ENCODE measurements at regions not wholly inside any gene's neighbourhood (a gene's known extent, or its start where the extent isn't known, plus 50 kb on each side); places are given as distances from the start of the nearest gene placed in this dataset.

DNA sequence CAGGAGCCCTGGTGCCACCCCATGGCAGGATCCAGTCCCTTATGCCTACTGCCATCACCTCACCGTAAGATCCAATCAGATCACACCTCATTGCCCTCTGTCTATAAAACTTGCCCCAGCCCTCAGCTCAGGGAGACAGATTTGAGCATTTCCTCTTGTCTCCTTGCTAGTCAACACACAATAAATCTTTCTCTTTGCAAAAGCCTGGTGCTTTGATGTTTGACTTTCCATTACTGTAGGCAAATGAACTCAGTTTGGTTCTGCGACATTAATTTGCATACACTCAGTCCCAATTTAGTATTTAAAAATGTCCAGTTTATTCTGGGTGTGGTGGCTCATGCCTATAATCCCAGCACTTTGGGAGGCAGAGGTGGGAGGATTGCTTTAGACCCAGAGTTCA lies 188.4 kb downstream of the AEBP2 start:
- no peak for DNase-seq

DNA sequence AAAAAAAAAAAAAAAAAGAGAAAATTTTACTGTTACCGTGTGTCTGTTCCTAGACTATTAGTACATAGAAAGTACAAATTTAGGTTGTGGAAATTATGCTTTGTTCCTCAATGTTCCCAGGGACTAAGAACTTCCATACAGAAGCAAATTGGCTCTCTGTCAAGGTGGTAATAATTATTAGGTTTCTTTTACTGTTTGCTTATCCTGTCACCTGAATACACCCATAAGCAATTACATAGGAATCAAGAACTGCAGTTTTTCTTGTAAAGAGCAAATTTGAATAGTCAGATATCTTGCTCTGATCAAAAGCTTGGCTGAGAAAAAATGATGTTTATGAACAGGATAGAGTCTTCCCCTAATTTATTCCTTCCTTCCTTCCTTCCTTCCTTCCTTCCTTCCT lies 191.2 kb downstream of the AEBP2 start:
- no peak for DNase-seq

DNA sequence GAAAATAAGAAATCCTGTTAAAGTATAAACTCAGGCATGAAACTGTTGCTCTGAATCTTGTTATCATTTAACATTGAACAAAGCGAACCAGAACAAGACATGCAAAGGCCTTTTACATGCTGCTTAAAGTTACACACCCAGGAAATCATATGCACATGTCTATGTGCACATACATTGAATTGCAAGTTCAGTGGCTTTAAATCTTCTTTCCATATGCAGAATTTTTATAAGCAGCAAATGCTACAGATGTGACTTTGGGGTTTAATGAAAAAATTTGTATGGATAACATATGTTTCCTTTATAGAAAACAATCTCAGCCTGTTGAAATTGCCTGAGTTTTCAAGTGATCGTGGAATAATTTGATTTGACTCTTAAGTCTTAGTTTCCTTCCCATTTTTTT lies 193.9 kb downstream of the AEBP2 start:
- DNase-seq = no peak

DNA sequence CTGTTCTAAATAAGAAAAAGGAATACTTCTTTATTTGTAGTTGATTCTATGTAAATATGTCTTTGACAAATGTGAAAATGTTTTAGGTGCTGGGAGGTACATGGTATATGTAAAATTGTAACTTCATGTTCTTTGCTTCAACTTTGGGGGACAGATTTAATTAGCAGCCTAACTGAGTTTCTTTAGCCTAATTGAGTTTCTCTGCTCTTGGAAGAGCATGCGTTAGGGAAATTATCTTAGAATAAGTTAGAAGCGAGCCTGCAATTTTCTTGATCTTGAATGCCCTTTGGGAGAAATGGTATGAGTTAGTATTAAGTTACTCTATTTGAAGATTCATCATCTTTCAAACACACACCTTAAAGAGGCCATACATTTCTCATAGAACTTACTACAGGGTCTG lies 194.3 kb downstream of the AEBP2 start:
- no peak for DNase-seq

DNA sequence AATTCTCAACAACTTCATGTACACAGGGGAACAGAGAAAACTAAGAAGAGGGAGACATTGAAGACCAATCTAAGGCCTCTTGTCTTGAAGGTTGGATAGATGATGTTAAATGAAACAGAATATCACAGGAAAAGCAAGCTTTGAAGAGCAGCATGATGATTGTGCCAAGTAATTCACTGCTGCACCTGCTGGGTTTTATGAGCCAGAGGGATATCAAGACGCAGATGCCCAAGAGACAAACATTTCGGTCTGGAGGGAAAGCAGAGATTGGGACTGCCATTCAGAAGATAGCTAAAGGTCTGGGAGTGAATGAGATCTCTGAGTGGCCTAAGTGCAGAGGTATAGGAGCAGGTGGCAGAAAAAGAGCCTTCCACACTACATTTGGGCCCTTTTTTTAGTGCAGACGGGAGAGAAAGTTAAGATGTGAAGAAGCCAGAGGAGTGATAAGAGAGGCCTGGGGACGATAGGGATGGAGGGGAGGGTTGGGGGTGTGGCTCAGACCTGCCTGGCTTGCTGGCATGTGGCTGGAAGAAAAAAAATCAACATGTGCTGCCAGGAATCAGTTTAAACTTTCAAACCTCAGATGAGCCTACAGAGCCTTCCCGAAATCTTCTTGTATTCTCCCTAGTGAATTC lies 200.6 kb downstream of the AEBP2 start:
- DNase-seq = peak; percentile 56

DNA sequence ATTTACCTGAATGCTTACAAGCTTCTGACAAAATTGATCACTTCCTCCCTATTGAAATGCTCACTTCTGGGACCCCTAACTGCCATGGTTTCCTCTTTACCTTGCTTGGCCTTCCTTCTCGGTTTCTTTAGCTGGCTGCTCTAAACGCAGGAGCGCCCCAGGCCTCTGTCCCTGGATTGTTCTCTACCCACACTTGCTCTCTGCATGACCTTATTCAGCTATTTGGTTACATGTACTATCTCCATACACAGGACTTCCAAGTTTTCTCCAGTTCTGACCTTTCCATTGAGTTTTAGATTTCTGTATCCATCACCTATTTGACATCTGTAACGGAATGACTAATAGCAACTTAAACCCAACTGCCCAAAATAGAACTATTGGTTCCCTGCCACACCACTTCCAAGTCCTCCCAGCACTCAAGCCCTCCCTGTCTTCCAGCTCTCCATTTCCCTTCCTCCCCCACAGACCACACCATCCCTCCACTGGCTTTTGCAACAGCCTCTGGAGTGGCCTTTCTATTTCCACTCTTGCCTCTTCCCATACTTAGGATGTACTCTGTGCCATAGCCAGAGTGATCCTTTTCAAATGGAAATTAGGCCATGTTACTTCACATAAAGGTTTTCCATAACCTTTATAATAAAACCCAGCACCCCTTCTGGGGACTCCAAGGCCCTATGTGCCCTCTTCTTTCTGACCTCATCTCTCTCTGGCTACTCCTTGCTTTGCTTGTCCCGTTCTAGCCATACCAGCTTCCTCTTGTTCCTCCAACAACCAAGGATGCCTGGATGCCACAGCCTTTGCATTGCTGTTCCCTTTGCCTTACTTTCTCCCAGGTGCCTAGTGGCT lies 202.2 kb downstream of the AEBP2 start:
- DNase-seq = no peak

DNA sequence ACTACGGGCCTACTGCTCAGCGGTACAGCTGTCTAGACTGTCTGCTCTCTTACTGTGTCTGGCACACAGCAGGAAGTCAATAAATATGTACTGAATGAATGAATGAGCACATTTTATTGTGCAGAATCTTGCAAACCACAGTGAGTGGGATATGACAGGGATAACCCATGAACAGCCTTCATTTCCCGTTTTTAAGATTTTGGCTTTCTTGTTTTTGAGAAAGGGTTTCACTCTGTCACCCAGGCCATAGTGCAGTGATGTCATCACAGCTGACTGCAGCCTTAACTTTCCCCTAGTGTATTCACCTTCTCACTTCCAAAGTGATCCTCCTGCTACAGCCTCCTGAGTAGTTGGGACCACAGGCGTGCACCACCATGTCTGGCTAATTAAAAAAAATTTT lies 203.1 kb downstream of the AEBP2 start:
- DNase-seq = no peak

DNA sequence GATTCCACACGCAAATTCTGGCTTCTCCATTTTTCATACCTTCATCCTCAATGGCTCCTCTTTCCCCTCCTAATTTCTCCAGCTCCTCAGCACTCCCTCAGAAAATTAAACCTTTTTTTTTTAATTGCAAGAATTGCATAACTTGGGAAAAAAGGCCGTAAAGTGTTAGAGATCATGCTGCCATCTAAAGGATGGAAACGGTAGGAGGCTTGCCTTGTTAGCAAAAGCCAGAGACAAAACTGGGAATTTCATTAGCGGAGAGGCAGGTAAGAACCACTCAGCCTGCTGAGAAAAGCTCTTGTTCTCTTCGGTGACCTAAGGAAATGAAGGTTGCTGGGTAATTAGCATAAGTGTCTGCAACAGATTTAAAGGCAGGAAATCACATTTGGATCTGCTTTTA lies 204.3 kb downstream of the AEBP2 start:
- no peak for DNase-seq

DNA sequence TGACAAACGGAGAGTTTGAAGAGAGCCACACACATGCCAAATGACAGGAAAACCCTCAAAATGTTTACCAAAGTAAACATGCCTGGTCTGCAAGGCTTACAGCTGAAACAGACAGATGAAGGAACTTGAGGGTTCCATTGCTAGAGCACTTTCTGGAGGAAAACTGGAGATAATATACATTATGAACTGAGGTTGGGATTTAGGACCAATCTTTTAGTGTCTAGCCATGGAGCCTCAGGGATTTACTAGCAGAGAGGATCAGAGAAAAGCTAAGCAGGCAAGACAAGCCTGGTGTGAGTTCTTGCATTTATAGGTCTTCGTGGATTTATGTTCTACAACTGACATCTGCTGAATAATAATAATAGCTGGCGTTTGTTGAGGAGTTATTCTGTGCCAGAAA lies 205.3 kb downstream of the AEBP2 start:
- DNase-seq = no peak

DNA sequence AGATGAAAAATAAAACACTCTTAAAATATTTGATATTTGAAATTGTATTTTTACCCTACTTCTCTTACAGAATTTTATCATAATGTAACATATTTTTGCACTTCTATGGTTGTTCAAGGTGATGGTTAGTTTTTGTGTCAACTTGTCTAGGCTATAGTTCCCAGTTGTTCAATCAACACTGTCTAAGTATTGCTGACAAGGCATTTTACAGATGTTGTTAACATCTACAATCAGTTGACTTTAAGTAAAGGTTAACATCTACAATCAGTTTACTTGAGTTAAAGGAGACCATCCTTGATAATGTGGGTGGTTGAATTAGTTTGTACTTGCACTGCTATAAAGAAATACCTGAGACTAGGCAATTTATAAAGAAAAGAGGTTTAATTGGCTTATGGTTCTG lies 206.5 kb downstream of the AEBP2 start:
- no peak for DNase-seq

DNA sequence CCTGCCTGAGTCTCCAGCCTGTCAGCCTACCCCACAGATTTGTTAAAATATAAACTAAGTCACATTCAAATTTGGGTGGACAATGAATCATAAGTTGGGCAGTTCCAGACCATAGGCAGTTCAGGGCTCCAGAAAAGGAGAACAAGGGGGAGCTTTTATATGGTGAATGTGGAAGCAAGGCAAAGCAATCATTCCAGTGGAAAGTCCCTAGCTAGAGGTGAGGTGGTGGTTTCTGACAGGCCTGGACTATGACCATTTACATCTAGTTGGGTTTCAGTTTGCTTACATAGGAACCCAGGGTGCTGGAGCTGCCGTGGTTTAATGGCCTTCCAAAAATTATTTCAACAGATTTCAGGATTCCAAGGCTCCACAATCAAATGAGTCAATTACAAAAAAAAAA lies 207.3 kb downstream of the AEBP2 start:
- DNase-seq = no peak

DNA sequence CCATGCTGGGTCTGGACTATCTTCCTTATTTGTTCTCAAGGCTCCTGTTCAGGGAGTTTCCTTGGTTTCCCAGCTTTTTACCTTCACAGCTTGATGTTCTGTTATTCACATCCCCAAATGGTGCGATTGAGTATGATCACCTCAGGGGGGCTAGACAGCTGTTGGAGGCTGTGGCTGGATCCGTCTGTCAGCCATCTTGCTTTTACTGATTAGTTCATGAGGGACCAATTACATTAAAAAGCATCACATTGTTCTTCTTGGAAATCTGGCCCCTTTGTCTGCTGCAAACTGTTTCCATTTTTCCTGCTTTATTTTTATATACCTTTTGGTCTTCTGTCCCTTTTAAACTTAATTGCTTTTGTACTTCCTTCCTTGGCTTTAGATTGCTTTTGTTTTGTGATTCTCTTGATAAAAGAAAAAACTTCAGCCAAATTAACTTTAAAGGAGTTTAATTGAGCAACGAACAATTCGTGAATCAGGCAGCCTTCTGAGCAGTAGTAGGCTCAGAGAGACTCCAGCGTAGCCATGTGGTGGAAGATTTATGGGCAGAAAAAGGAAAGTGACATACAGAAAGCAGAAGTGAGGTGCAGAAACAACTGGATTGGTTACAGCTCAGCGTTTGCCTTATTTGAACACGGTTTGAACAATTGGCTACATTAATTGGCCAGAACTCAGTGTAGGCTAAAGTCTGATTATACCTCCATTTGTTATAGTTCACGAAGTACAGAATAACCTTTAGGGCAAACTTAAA lies 208.7 kb downstream of the AEBP2 start:
- no peak for DNase-seq

DNA sequence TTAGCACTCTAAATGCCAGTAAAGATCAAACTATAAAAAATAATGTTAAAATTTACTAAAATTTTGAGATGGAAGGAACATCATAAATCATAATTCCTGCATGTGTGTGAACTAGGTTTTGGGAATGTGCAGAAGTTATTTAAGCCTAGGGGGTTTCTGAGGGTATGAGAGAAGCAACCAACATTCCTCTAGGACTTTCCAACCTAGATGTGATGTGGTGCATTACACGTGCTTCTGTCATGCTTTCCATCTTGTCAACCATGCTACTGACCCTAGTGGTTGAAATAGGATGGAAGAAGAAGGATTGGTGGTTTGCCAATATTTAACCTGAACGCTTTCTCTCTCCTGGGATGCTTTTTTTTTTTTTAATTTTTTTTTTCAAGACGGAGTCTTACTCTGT lies 209.3 kb downstream of the AEBP2 start:
- no peak for DNase-seq

DNA sequence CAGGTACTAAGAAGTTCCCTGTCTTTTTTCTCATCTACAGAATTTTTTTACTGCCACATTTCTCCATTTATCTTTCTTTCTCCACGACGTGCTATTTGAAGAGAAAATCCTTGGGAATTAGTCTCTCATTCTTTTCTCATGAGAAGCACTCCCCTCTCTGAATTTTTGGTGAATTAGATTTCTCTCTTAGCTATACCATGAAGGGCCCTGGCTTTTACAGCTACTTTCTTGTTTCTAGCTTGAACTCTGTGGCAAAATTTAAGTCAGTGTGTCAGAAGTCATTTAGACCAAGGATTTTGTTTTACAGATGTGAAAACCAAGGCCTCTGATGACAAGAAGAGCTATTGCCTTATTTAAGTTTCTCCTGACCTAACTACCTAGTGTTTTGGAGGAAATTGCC lies 213.1 kb downstream of the AEBP2 start:
- DNase-seq = no peak

DNA sequence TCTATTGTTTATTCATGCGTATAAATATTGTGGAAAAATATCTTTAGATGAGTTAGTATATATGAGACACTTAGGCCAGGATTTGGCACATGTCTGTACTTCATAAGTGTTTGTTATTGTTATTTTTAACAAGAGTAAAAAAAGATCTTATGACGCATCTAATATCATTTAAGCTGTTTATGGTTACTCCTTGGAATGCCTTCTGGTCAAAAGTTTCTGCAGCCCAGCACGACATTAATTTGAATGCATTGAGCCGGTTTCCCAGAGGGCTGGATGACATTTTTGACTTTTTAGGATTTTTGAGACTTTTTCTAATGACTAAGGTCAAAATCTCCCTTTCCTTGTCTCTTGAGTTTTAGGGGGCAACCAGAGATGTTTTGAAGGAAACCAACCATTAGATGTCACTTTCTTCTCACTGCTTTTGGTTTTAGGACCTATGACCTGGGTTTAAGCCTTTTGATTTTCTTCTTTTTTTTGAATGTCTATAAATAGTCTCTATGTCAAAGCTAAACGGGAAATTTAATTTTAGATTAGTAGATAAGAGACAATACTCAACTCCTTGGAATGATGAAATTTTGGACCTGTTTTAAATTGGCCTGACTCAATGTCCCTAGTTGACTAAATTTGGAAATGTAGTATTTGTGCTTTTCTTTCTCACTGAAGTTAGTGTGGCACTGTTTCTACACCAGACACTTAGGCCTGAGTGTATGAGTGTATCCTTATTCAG lies 215.5 kb downstream of the AEBP2 start:
- DNase-seq = no peak

DNA sequence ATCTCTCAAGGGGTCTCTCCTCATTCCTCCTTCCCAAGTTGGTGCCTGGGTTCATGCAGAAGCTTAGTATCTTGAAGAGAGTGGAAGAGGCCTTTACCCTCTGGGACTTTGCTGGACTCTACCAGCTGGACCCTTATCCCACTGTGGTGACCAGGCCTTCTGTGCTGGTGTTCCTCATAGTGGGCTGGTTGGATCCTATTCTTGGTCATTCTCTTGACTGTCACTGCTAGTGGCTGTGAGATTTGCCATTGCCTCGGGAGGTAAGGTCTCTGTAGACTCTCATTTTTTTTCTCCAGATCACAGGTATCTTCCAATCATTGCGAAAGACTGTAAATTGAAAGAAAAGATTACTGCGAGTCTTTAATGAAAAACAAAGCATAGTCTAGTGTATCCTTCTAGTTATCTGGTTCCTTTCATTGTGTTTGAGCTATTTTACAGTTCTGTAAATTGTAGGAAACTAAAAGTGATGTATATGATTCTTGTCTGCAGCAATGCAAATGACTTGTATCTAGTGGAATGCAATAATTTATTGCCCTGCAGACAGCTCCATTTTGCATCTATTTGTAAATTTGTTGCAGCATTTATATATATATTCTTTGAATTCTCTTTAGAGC lies 217.9 kb downstream of the AEBP2 start:
- DNase-seq = no peak

DNA sequence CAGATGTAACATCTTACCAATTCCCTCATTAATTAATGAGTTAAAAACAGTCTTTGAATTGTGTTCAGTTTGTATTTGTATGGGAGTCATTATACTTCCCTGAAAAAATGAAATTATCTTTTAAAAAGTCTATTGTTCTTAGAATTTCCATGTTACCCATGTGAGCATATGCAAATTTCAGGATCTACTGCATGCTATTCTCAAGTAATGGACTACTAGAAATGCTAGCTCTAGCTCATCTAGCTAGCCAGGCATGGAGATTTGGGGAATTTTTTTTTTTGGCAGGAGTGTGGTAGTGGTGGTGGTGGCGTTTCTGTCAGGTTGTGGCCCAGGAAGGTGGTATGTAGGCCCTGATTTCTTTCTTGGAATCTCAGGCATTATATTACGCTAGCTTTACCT lies 218.4 kb downstream of the AEBP2 start:
- no peak for DNase-seq

DNA sequence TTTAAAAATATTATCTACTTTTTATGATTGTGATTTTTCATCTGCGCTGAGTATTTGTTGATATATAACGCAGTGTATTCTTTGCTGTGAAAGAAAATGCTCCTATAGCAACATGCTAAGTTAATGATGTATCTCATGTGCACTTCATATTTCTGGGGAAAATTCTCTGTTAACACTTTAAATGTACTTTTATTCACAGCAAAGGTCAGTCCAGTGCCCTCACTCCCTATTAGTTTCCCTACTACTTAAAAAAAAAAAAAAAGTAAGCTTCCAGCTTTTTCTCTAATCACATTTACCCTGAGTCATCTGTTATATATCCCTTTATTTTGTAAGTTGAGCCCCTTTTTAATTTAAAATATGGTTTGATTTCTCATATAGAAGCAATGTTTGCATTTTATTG lies 219.8 kb downstream of the AEBP2 start:
- DNase-seq = no peak

DNA sequence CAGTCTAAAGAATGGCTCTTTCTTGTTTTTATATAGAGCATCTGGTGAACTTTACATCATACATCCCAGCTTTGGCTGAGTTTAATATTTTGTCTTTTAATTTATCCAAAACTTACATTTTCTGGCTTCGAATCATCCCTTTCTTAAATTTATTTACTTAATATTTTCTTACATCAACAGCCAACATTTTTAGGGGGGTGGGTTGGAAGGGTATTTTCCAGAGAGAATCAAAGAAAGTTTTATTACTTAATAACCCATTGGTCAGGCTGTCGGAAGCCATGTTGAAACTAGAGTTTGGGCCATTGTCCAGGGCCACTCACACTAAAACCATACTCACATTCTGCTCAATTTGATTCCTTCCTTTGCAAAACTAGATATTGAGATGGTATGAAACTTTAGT lies 220.2 kb downstream of the AEBP2 start:
- no peak for DNase-seq

DNA sequence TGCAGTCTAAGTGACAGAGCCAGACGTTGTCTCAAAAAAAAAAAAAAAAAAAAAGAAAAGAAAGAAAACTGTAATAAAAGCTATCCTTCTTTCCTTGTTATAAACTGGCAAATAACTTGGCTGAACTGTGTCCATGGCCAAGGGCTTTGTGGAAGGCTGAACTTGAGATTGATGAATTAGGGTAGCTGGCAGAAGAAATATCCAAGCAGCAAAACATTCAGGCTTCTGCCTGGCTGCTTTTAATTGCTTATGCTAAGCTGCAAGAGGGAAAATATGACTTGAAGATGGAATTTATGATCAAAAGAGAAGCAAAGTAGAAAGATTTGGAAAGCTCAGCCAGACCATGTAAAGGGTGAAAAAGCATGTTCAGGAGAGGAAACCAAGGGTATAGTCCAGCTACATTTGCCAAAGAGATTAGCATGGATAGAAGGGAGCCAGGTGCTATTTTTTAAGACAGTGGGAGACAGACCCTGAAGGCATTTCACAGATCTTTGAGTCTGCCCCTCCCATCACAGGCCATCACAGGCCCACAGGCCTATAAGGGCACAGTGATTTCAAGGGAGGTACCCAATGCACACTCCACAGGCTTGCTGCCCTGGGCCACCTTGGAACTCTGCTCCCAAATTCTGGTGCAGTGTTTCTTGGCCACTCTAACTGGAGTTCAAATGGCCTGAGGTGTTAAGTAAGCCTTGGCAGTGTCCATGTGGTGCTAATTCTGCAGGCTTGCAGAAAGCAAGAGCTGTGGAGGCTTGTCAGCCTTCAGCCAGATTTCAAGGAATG lies 226.0 kb downstream of the AEBP2 start:
- DNase-seq = no peak

DNA sequence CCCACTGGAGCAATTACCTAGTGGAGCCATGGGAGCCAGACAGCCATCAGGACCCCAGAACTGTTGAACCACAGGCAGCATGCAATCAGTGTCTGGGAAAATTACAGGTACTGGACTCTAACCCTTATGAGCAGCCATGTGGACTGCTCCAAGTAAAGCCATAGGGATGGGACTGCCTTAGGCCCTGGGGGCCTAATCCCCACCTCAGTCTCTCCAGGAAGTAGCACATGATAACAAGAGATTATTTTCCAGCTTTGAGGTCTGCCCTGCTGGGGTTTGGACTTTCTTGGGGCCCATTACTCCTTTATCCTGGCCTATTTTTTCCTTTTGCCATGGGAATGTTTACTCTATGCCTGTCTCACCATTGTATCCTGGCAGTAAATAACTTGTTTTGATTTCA lies 226.8 kb downstream of the AEBP2 start:
- DNase-seq = no peak

DNA sequence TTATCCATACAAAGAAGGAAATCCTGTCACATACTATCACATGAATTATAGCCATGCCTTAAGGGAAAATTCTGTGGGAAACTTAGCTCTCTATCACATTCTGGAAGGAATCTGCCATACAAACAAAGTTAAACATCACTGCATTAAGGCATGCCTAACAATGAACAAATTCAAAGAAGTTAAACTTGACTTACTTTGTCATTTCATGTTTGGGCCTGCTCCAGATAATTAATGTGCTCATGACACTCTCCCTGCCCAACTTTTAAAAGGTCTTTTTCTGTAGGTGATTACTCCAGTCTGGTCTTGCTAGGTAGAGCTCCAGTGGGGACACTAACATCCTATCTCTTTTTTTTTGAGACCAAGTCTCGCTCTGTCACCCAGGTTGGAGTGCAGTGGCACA lies 230.5 kb downstream of the AEBP2 start:
- DNase-seq = no peak

All from NCI-H1105 (cell line).